Uterus (tissue), 2 donors: ENCODE measurements at regions not wholly inside any gene's neighbourhood (a gene's known extent, or its start where the extent isn't known, plus 50 kb on each side); places are given as distances from the start of the nearest gene placed in this dataset.

Experiments used
- POLR2A ChIP-seq, 2 donors: fragments of 450-650 bp; IDR thresholded peaks; one replicate each; pipeline ENCODE4 v1.6.1; 2016; ENCODE audit warnings: antibody characterized with exemption in 2 of 2, mild to moderate bottlenecking in 1 of 2, moderate library complexity in 1 of 2
- TF ChIP-seq, protein P1 (sequence below), 4 experiments: fragments of 200-600 bp in 2 of 4; fragments of 450-650 bp in 2 of 4; sonication (generic) in 2 of 4; IDR thresholded peaks; one replicate each; pipeline ENCODE4 v1.5.1; 2016 to 2019; ENCODE audit warnings: antibody characterized with exemption in 4 of 4, mild to moderate bottlenecking in 2 of 4, moderate library complexity in 1 of 4

DNA sequence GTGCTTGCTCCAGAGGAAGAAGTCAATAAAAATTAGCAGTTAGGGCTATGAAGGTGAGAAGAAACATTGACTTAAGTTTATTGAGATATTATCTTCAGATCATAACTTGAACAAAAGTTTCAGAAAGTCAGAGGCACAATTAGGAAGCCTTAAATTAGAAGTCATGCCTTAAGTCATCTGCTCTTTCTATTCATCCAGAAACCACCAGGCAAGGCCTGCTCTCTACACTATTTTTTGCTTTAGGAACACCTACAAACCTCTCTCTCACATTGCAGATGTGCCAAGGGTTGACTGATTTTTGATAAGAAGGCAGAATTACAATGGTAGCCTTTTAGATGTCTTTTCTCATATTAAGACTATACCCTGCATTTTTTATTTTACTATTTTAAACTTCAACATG lies 268.7 kb downstream of the SPRY2 start:
- TF ChIP-seq, protein P1, sequence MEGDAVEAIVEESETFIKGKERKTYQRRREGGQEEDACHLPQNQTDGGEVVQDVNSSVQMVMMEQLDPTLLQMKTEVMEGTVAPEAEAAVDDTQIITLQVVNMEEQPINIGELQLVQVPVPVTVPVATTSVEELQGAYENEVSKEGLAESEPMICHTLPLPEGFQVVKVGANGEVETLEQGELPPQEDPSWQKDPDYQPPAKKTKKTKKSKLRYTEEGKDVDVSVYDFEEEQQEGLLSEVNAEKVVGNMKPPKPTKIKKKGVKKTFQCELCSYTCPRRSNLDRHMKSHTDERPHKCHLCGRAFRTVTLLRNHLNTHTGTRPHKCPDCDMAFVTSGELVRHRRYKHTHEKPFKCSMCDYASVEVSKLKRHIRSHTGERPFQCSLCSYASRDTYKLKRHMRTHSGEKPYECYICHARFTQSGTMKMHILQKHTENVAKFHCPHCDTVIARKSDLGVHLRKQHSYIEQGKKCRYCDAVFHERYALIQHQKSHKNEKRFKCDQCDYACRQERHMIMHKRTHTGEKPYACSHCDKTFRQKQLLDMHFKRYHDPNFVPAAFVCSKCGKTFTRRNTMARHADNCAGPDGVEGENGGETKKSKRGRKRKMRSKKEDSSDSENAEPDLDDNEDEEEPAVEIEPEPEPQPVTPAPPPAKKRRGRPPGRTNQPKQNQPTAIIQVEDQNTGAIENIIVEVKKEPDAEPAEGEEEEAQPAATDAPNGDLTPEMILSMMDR (IDR thresholded peaks at IDR 0.05): no peak
- TF ChIP-seq POLR2A (IDR thresholded peaks at IDR 0.05): no peak
